NCI-H69 (cell line): ENCODE measurements at regions not wholly inside any gene's neighbourhood (a gene's known extent, or its start where the extent isn't known, plus 50 kb on each side); places are given as distances from the start of the nearest gene placed in this dataset.
A peak's percentile ranks its signal among the peaks of the same experiment; 100 is the strongest.

Source experiments
- DNase-seq: peaks from one replicate; lab custom pipeline; 2025; lab: John Stamatoyannopoulos, UW

- peak; percentile 54 for DNase-seq
Observed at GRCh38 chr10:29925771-29926692, 133.4 kb downstream of the JCAD start.

GRCh38 chr10:29924436-29924835, 134.9 kb downstream of the JCAD start:
- DNase-seq: no peak

GRCh38 chr10:29923416-29923965, 135.9 kb downstream of the JCAD start:
- DNase-seq: no peak

GRCh38 chr10:29922892-29923291, 136.5 kb downstream of the JCAD start:
- DNase-seq: no peak

GRCh38 chr10:29922226-29922625, 137.2 kb downstream of the JCAD start:
- no peak for DNase-seq

GRCh38 chr10:29921071-29921446, 138.3 kb downstream of the JCAD start:
- DNase-seq: no peak

- DNase-seq: no peak
Observed at GRCh38 chr10:29920408-29921070, 138.8 kb downstream of the JCAD start.

GRCh38 chr10:29918623-29919400, 140.6 kb downstream of the JCAD start:
- DNase-seq: no peak

- DNase-seq: no peak
Observed at GRCh38 chr10:29917311-29917710, 142.1 kb downstream of the JCAD start.

- DNase-seq: no peak
Observed at GRCh38 chr10:29916669-29917068, 142.7 kb downstream of the JCAD start.

GRCh38 chr10:29914986-29915785, 144.2 kb downstream of the JCAD start:
- no peak for DNase-seq

- peak; percentile 76 for DNase-seq
Observed at GRCh38 chr10:29908962-29909361, 150.4 kb downstream of the JCAD start.

GRCh38 chr10:29900865-29901264, 158.5 kb downstream of the JCAD start:
- no peak for DNase-seq

- DNase-seq: no peak
Observed at GRCh38 chr10:29897999-29898716, 161.2 kb downstream of the JCAD start.

- DNase-seq: no peak
Observed at GRCh38 chr10:29897430-29897829, 162.0 kb downstream of the JCAD start.

- no peak for DNase-seq
Observed at GRCh38 chr10:29896053-29896452, 163.3 kb downstream of the JCAD start.

- DNase-seq: no peak
Observed at GRCh38 chr10:29895456-29895855, 163.9 kb downstream of the JCAD start.

GRCh38 chr10:29888321-29888720, 171.1 kb downstream of the JCAD start:
- no peak for DNase-seq

- no peak for DNase-seq
Observed at GRCh38 chr10:29886299-29886698, 173.1 kb downstream of the JCAD start.

GRCh38 chr10:29883231-29883630, 176.2 kb downstream of the JCAD start:
- no peak for DNase-seq

- DNase-seq: no peak
Observed at GRCh38 chr10:29882766-29883165, 176.6 kb downstream of the JCAD start.
